H1 (cell line): ENCODE measurements at regions not wholly inside any gene's neighbourhood (a gene's known extent, or its start where the extent isn't known, plus 50 kb on each side); places are given as distances from the start of the nearest gene placed in this dataset.

Experiments used
- CTCF ChIA-PET: fragments of 300-600 bp; sonication (Branson Sonifier 250); formaldehyde crosslinking; loops from one replicate; lab custom pipeline; 2021; ENCODE audit not compliant: partially characterized antibody; lab: Charles Lee
- POLR2A ChIA-PET: fragments of 300-600 bp; sonication (Branson Sonifier 250); formaldehyde crosslinking; loops from one replicate; lab custom pipeline; 2021; ENCODE audit warnings: inconsistent platforms; ENCODE audit not compliant: partially characterized antibody; lab: Charles Lee
- DNase-seq, 2 experiments: peaks; one replicate each; pipeline versions ENCODE4 v3.0.0 to v3.0.0-alpha.2; 2010 to 2022; ENCODE audit warnings: low spot score in 2 of 2, low read depth in 1 of 2, mixed read lengths in 1 of 2
- FAIRE-seq: peaks from 2 replicates; lab custom pipeline; 2011; peaks lifted over from hg19 to GRCh38; lab: Jason Lieb, UNC
- H2AFZ ChIP-seq: 2 replicates; pipeline ENCODE4 v1.8.1; 2012; ENCODE audit warnings: low read length, inconsistent platforms
- H2AK5ac ChIP-seq: 2 replicates; pipeline ENCODE4 v1.6.1; 2013; ENCODE audit warnings: low read depth, low read length
- H2BK120ac ChIP-seq: replicated peaks from 2 replicates; pipeline ENCODE3; 2013; ENCODE audit warnings: low read depth, low read length, inconsistent platforms
- H2BK12ac ChIP-seq: 2 replicates; pipeline ENCODE4 v1.6.1; 2013; ENCODE audit warnings: low read depth, low read length
- H2BK15ac ChIP-seq: 2 replicates; pipeline ENCODE4 v1.6.1; 2013; ENCODE audit warnings: low read length
- H2BK20ac ChIP-seq: 2 replicates; pipeline ENCODE4 v1.6.1; 2013; ENCODE audit warnings: low read length
- H2BK5ac ChIP-seq: 2 replicates; pipeline ENCODE4 v1.6.1; 2013; ENCODE audit warnings: low read depth, low read length
- H3K14ac ChIP-seq: 2 replicates; pipeline ENCODE4 v1.6.1; 2013; ENCODE audit warnings: inconsistent platforms; ENCODE audit not compliant: insufficient read length
- H3K18ac ChIP-seq: 2 replicates; pipeline ENCODE4 v1.6.1; 2013; ENCODE audit warnings: low read length; ENCODE audit errors: extremely low read depth
- H3K23ac ChIP-seq: 2 replicates; pipeline ENCODE4 v1.6.1; 2013; ENCODE audit warnings: inconsistent platforms; ENCODE audit not compliant: insufficient read length
- H3K23me2 ChIP-seq: 2 replicates; pipeline ENCODE4 v1.6.1; 2013; ENCODE audit warnings: low read depth, low read length
- H3K27ac ChIP-seq: 2 replicates; pipeline ENCODE4 v1.6.1; 2011; ENCODE audit warnings: low read depth, low read length, inconsistent platforms
- H3K27me3 ChIP-seq, 4 experiments: replicated peaks in 1 of 4; 1 replicate in 1 of 4; 2 replicates in 3 of 4; pipeline versions ENCODE4 v1.6.1 to v1.8.1; 2011 to 2013; ENCODE audit warnings: low read length in 3 of 4, mild to moderate bottlenecking in 3 of 4, inconsistent platforms in 2 of 4, mixed read lengths in 2 of 4, moderate library complexity in 1 of 4; ENCODE audit not compliant: control insufficient read depth in 3 of 4, insufficient read depth in 3 of 4; ENCODE audit errors: extremely low read depth in 1 of 4
- H3K36me3 ChIP-seq, 4 experiments: 2 replicates each; pipeline versions ENCODE4 v1.6.1 to v1.8.1; 2011 to 2013; ENCODE audit warnings: mild to moderate bottlenecking in 4 of 4, low read length in 3 of 4, moderate library complexity in 2 of 4, control low read depth in 1 of 4, inconsistent platforms in 1 of 4; ENCODE audit not compliant: insufficient read depth in 4 of 4, control insufficient read depth in 2 of 4
- H3K4ac ChIP-seq: replicated peaks from 2 replicates; pipeline ENCODE3; 2013; ENCODE audit warnings: low read length, low read depth, mixed read lengths, inconsistent platforms; ENCODE audit not compliant: insufficient read length
- H3K4me1 ChIP-seq, 4 experiments: replicated peaks in 1 of 4; 1 replicate in 1 of 4; 2 replicates in 3 of 4; pipeline versions ENCODE4 v1.6.1 to v1.8.1; 2011 to 2013; ENCODE audit warnings: low read length in 3 of 4, inconsistent platforms in 2 of 4, mixed read lengths in 1 of 4; ENCODE audit not compliant: insufficient read depth in 4 of 4, control insufficient read depth in 3 of 4
- H3K4me2 ChIP-seq, 2 experiments: 2 replicates each; pipeline versions ENCODE4 v1.6.1 to v1.8.1; 2011 to 2013; ENCODE audit warnings: low read depth in 2 of 2, low read length in 2 of 2, control low read depth in 1 of 2, inconsistent platforms in 1 of 2, mild to moderate bottlenecking in 1 of 2; ENCODE audit not compliant: insufficient read depth in 1 of 2
- H3K4me3 ChIP-seq, 4 experiments: fragments of 200-600, 300-600 bp in 1 of 4; sonication (generic), shearing (Covaris generic), sonication (Bioruptor Twin) in 1 of 4; 2 replicates each; pipeline versions ENCODE4 v1.5.1 to v1.8.1; 2011 to 2016; ENCODE audit warnings: low read length in 4 of 4, low read depth in 3 of 4, control low read depth in 2 of 4, inconsistent platforms in 2 of 4, mild to moderate bottlenecking in 2 of 4, mixed read lengths in 1 of 4, moderate library complexity in 1 of 4; ENCODE audit not compliant: insufficient read depth in 2 of 4; ENCODE audit errors: extremely low read depth in 1 of 4
- H3K56ac ChIP-seq: replicated peaks from 2 replicates; pipeline ENCODE3; 2013; ENCODE audit warnings: low read depth, mild to moderate bottlenecking, mixed read lengths, low read length, inconsistent platforms; ENCODE audit not compliant: insufficient read length
- H3K79me1 ChIP-seq: 2 replicates; pipeline ENCODE4 v1.6.1; 2013; ENCODE audit warnings: low read depth, low read length, control low read depth
- H3K79me2 ChIP-seq, 2 experiments: 2 replicates each; pipeline versions ENCODE4 v1.6.1 to v1.8.1; 2012 to 2013; ENCODE audit warnings: low read length in 2 of 2, mild to moderate bottlenecking in 2 of 2, inconsistent platforms in 1 of 2; ENCODE audit not compliant: insufficient read depth in 2 of 2, control insufficient read depth in 1 of 2
- H3K9ac ChIP-seq, 4 experiments: replicated peaks in 1 of 4; 1 replicate in 1 of 4; 2 replicates in 3 of 4; pipeline versions ENCODE4 v1.6.1 to v1.8.1; 2011 to 2013; ENCODE audit warnings: low read depth in 3 of 4, low read length in 3 of 4, control low read depth in 2 of 4, mild to moderate bottlenecking in 2 of 4, moderate library complexity in 2 of 4, inconsistent platforms in 1 of 4; ENCODE audit errors: extremely low read depth in 1 of 4
- H3K9me3 ChIP-seq, 2 experiments: 2 replicates each; pipeline versions ENCODE4 v1.6.1 to v1.8.1; 2012 to 2013; ENCODE audit warnings: mild to moderate bottlenecking in 2 of 2, moderate library complexity in 2 of 2, control low read depth in 1 of 2, inconsistent platforms in 1 of 2, low read depth in 1 of 2, low read length in 1 of 2, mixed read lengths in 1 of 2; ENCODE audit not compliant: insufficient read depth in 2 of 2
- H4K20me1 ChIP-seq, 2 experiments: replicated peaks in 1 of 2; 2 replicates each; pipeline versions ENCODE3 to v1.8.1; 2011 to 2013; ENCODE audit warnings: inconsistent platforms in 2 of 2, low read length in 2 of 2, mild to moderate bottlenecking in 1 of 2; ENCODE audit not compliant: insufficient read depth in 2 of 2, control insufficient read depth in 1 of 2
- H4K5ac ChIP-seq: 2 replicates; pipeline ENCODE4 v1.6.1; 2013; ENCODE audit warnings: low read length, low read depth, mixed read lengths, inconsistent platforms; ENCODE audit not compliant: insufficient read length
- H4K8ac ChIP-seq: 2 replicates; pipeline ENCODE4 v1.8.0; 2013; ENCODE audit warnings: mild to moderate bottlenecking, moderate library complexity, low read length, inconsistent platforms; ENCODE audit not compliant: insufficient read depth; ENCODE audit errors: extremely low read depth
- H4K91ac ChIP-seq: replicated peaks from 2 replicates; pipeline ENCODE3; 2013; ENCODE audit warnings: low read length, mixed read lengths, inconsistent platforms; ENCODE audit not compliant: insufficient read length
- CBX8 ChIP-seq: fragments of 300-800, 300-1000 bp; sonication (generic); IDR thresholded peaks from 2 replicates; pipeline ENCODE4 v1.7.1; 2016; ENCODE audit warnings: low read depth, low read length, borderline replicate concordance
- CTBP2 ChIP-seq: IDR thresholded peaks from 2 replicates; pipeline ENCODE4 v1.7.0; 2011; ENCODE audit warnings: borderline replicate concordance, mild to moderate bottlenecking, moderate library complexity, mixed read lengths, low read length; ENCODE audit not compliant: insufficient read depth, insufficient read length
- EZH2 ChIP-seq: fragments of 200-600 bp; sonication (generic); IDR thresholded peaks from 2 replicates; pipeline ENCODE4 v1.7.1; 2012; ENCODE audit warnings: low read depth, mild to moderate bottlenecking, moderate library complexity, low read length, inconsistent platforms; ENCODE audit not compliant: severe bottlenecking
- KDM5A ChIP-seq: fragments of 200-600 bp; IDR thresholded peaks from 2 replicates; pipeline ENCODE4 v1.7.1; 2012; ENCODE audit warnings: mild to moderate bottlenecking, low read length, inconsistent platforms, mixed read lengths
- SP1 ChIP-seq: IDR thresholded peaks from 2 replicates; pipeline ENCODE4 v1.6.1; 2011; ENCODE audit warnings: low read depth, low read length
- SP4 ChIP-seq: IDR thresholded peaks from 2 replicates; pipeline ENCODE4 v1.6.1; 2012; ENCODE audit warnings: low read length, inconsistent platforms
- TAF7 ChIP-seq: optimal IDR thresholded peaks from 2 replicates; pipeline ENCODE3; 2011; ENCODE audit warnings: low read depth, mild to moderate bottlenecking, inconsistent platforms, low read length, moderate library complexity, borderline replicate concordance
- TBP ChIP-seq: IDR thresholded peaks from 2 replicates; pipeline ENCODE4 v1.6.1; 2011; ENCODE audit warnings: low read depth, low read length, improper control_type of control experiment
- WGBS, 2 experiments: shearing (Covaris generic) in 1 of 2; methylation state at CpG; one replicate each; pipeline versions ENCODE4 v1.1.6 to v1.1.7; 2013 to 2015; ENCODE audit warnings: low lambda C conversion rate in 2 of 2, mixed read lengths in 2 of 2, inconsistent platforms in 1 of 2, low coverage in 1 of 2, missing lambda C conversion rate in 1 of 2; ENCODE audit not compliant: insufficient replicate concordance in 2 of 2, insufficient coverage in 1 of 2, insufficient read length in 1 of 2; ENCODE audit errors: extremely low coverage in 1 of 2, missing lambda C conversion rate in 1 of 2; 5-methylcytosine and 5-hydroxymethylcytosine counted together
- TF ChIP-seq, protein P1 (sequence below): IDR thresholded peaks from 2 replicates; pipeline ENCODE4 v1.6.1; 2011; ENCODE audit warnings: low read length, improper control_type of control experiment

DNA sequence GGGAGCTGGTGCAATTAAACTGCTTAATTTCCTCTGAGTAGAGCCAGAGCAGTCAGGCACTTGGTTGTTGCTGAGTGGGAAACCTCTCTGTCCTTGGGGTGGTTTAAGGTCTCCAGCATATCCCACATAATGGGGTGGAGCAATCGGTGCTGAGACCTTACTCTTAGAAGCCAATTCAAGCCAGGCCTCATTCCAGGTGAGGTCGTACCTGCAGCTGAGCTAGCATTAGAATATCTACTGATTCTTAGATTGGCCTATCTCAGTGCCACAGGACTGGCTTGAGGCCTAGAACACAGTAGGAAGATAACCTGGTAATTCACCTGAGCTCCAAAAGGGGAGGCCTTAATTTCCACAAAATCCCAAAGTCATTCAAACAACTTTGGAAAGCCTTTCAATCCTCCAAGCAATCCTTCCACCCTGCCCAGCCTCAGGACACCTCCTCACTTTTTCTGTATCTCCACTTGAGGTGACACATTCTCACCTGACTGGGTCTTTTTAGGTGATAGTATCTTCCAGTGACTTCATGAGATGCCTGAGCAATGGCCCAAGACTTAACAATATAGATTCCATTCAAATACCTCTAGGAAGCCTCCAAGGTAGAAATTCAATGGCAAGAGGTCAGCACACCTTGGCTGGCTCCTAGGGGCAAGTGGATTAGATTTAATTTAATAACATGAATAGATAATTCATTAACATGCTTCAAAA is 91.0 kb downstream of the FEM1C start:
- Histone ChIP-seq H3K9ac (no peak overlapping the region), H3K79me2 (no peaks in the 10 kb centered on the region), H2AK5ac (no peak overlapping the region), H3K4me3 (no peak overlapping the region), H3K18ac (no peak overlapping the region), H2BK5ac (no peak overlapping the region), H2AFZ (no peak overlapping the region), H4K20me1 (no peaks in the 10 kb centered on the region), H3K27me3 (no peaks in the 10 kb centered on the region), H4K5ac (no peak overlapping the region), H3K4me1 (peaks cover 0 to 8% (median 0%) of the 10 kb centered on the region in 4 experiments; a peak in 1 of 7 replicates), H3K79me1 (no peaks in the 10 kb centered on the region), H3K4ac (no peak overlapping the region), H3K9me3 (no peaks in the 10 kb centered on the region), H3K27ac (no peak overlapping the region), H3K56ac (no peak overlapping the region), H2BK120ac (no peak overlapping the region), H2BK15ac (no peak overlapping the region), H3K36me3 (no peaks in the 10 kb centered on the region), H4K91ac (no peak overlapping the region), H2BK12ac (no peak overlapping the region), H2BK20ac (no peak overlapping the region), H3K4me2 (no peak overlapping the region), H4K8ac (no peak overlapping the region), H3K23me2 (no peaks in the 10 kb centered on the region), H3K23ac (no peak overlapping the region), H3K14ac (no peak overlapping the region)
- 80% methylated on average over 2 of the region's 2 CpGs; no CpG with 5 or more reads in 1 of the 2 experiments for WGBS, 2 experiments
- POLR2A ChIA-PET = no interaction called here
- CTCF ChIA-PET = interaction anchor here (0.9 to 1.5 kb wide), 2 partner anchors 27 to 43 kb away, joined by 3 read pairs; no protein-coding TSS in a partner anchor
- no peak for FAIRE-seq
- DNase-seq = no peak
- TF ChIP-seq SP1 (no peak), CTBP2 (no peak), TBP (no peak), SP4 (no peak), TAF7 (no peak), CBX8 (no peak), KDM5A (no peak), EZH2 (no peak)
- TF ChIP-seq, protein P1, sequence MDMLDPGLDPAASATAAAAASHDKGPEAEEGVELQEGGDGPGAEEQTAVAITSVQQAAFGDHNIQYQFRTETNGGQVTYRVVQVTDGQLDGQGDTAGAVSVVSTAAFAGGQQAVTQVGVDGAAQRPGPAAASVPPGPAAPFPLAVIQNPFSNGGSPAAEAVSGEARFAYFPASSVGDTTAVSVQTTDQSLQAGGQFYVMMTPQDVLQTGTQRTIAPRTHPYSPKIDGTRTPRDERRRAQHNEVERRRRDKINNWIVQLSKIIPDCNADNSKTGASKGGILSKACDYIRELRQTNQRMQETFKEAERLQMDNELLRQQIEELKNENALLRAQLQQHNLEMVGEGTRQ = no peak
